Chondrocyte (in vitro differentiated cells): ENCODE measurements at regions not wholly inside any gene's neighbourhood (a gene's known extent, or its start where the extent isn't known, plus 50 kb on each side); places are given as distances from the start of the nearest gene placed in this dataset.

Source experiments
- DNase-seq: peaks from one replicate; pipeline ENCODE4 v3.0.0; 2021; ENCODE audit warnings: mixed read lengths, low spot score
- H3K27ac Mint-ChIP-seq: one replicate; pipeline ENCODE4 v1.8.0; 2021; ENCODE audit warnings: mild to moderate bottlenecking, moderate library complexity, mixed read lengths; ENCODE audit not compliant: unreplicated experiment
- H3K27me3 Mint-ChIP-seq: 2 replicates; pipeline ENCODE4 v1.8.0; 2021; ENCODE audit warnings: low read depth, mixed read lengths
- H3K36me3 Mint-ChIP-seq: 2 replicates; pipeline ENCODE4 v1.8.0; 2021; ENCODE audit warnings: low read depth, mixed read lengths
- H3K4me1 Mint-ChIP-seq: 2 replicates; pipeline ENCODE4 v1.8.0; 2021; ENCODE audit warnings: low read depth, mild to moderate bottlenecking, mixed read lengths
- H3K4me3 Mint-ChIP-seq: one replicate; pipeline ENCODE4 v1.8.0; 2021; ENCODE audit warnings: mild to moderate bottlenecking, moderate library complexity, mixed read lengths; ENCODE audit not compliant: unreplicated experiment
- H3K9me3 Mint-ChIP-seq: 2 replicates; pipeline ENCODE4 v1.8.0; 2021; ENCODE audit warnings: low read depth, mixed read lengths
- TF ChIP-seq, protein P1 (sequence below): fragments of 200-600 bp; sonication (generic); IDR thresholded peaks from 2 replicates; pipeline ENCODE4 v1.5.0; 2021; ENCODE audit warnings: antibody characterized with exemption, mild to moderate bottlenecking, moderate library complexity

DNA sequence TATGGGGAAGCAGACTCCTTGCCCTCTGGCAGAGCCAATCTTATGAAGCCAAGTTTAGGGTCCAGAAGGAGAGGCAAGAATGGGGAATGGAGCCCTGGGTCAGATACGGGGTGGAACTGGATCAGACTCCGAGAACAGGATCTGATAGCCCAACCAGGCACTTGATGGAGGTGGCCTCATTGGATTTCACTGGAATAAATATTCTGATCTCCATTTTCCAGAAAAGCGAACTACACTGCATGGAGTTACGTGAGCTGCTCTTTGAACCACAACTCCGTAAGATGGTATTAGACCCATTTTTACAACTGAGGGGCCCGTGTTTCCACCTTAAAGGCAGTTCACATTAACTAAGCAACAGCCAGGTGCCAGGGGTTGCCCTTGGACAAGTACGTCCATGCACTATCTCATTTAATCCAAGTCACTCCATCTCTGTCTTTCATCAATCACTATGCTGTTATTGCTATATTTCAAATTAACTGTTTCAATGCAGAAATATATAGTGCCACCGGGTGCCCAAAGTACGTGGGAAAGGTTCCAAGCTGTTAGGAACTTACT is 155.2 kb downstream of the BCL11B start:
- H3K27me3 Mint-ChIP-seq: peaks cover 44% of the 10 kb centered on the region
- no peak for DNase-seq
- no peak overlapping the region for H3K27ac Mint-ChIP-seq
- peaks cover 22% of the 10 kb centered on the region for H3K9me3 Mint-ChIP-seq
- H3K4me1 Mint-ChIP-seq: no peaks in the 10 kb centered on the region
- peaks cover 3% of the 10 kb centered on the region for H3K36me3 Mint-ChIP-seq
- no peak overlapping the region for H3K4me3 Mint-ChIP-seq
- TF ChIP-seq, protein P1, sequence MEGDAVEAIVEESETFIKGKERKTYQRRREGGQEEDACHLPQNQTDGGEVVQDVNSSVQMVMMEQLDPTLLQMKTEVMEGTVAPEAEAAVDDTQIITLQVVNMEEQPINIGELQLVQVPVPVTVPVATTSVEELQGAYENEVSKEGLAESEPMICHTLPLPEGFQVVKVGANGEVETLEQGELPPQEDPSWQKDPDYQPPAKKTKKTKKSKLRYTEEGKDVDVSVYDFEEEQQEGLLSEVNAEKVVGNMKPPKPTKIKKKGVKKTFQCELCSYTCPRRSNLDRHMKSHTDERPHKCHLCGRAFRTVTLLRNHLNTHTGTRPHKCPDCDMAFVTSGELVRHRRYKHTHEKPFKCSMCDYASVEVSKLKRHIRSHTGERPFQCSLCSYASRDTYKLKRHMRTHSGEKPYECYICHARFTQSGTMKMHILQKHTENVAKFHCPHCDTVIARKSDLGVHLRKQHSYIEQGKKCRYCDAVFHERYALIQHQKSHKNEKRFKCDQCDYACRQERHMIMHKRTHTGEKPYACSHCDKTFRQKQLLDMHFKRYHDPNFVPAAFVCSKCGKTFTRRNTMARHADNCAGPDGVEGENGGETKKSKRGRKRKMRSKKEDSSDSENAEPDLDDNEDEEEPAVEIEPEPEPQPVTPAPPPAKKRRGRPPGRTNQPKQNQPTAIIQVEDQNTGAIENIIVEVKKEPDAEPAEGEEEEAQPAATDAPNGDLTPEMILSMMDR: no peak

DNA sequence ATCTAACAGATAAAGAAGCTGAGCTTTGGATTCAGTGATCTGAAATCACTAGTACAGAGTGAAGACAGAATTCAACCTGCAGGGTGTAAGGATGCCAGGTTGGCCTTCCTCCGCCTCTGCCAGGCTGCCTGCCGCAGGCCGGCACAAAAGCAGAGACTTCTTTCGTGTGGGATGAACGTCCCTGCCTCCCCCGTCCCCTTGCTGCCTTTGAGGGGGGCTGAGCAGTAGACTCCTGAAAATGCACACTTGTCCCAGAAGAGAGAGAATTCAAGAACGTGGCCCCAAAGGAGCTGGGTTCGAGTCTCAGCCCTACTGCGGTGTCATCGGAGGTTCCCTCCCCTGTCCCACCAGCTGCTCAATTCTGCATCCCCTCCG is 154.3 kb downstream of the BCL11B start:
- Mint-ChIP-seq H3K9me3 (peaks cover 19% of the 10 kb centered on the region), H3K36me3 (peaks cover 3% of the 10 kb centered on the region), H3K4me3 (no peak overlapping the region), H3K4me1 (peaks cover 3% of the 10 kb centered on the region), H3K27me3 (peaks cover 46% of the 10 kb centered on the region), H3K27ac (no peak overlapping the region)
- no peak for DNase-seq
- TF ChIP-seq, protein P1: no peak

DNA sequence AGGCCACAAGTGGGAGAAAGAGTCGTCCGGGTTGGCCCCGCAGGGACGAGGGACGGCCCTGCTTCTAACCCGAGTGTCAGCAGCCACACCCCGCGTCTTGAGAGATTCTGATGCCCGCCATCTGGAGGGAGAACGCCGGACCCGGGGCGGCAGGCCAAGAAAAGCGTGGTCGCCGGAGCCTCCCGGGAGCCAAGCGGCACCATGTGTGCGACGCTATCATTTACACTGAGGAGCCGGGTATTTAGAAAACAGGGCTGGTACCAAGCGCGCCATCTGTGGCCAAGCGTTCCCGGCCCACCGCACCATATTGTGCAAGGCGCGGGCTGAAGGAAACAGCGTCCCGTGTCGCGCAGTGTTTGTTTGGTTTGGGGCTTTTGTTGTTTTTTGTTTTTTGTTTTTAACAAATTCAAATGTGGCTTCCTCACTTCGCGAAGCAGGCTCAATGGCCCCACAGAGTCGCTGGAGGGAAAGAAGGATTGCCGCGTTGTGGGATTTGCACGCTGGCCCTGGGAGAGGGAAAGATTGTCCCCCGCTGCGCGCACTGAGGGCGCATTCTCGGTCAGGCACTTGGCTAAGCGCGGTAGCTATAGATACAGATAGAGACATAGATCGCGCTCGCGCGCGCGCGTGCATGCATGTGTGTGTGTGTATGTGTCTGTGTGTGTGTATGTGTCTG is 153.8 kb downstream of the BCL11B start:
- TF ChIP-seq, protein P1: no peak
- Mint-ChIP-seq H3K4me1 (peaks cover 5% of the 10 kb centered on the region), H3K36me3 (peaks cover 3% of the 10 kb centered on the region), H3K27ac (no peak overlapping the region), H3K4me3 (no peak overlapping the region), H3K9me3 (peaks cover 19% of the 10 kb centered on the region), H3K27me3 (peaks cover 47% of the 10 kb centered on the region)
- no peak for DNase-seq

DNA sequence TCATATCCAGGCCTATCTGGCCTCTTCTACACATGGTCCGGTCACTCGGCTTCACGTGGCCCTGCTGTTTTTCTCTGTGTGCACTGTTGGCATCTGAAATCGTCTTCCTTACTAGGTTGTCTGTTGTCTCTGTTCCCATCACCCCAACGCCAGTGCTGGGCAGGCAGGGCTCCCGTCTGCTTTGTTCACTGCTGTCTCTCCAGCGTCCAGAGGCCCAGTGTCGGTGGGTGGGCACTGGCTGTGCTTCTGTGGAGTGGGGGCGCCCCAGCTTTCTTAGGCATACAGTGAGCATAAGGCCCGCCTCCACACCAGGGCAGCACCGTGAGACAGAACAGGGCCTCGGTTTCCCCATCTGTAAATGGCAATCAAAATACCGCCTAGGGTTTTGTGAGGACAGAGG is 153.1 kb downstream of the BCL11B start:
- Mint-ChIP-seq H3K27ac (no peak overlapping the region), H3K4me1 (peaks cover 5% of the 10 kb centered on the region), H3K27me3 (peaks cover 49% of the 10 kb centered on the region), H3K9me3 (peaks cover 13% of the 10 kb centered on the region), H3K4me3 (no peak overlapping the region), H3K36me3 (peaks cover 3% of the 10 kb centered on the region)
- no peak for DNase-seq
- TF ChIP-seq, protein P1: no peak
